DOHH2 (cell line): ENCODE measurements at regions not wholly inside any gene's neighbourhood (a gene's known extent, or its start where the extent isn't known, plus 50 kb on each side); places are given as distances from the start of the nearest gene placed in this dataset.

Source experiments
- H3F3A ChIP-seq: fragments of 200-600 bp; sonication (generic), shearing (Covaris generic); 2 replicates; pipeline ENCODE4 v1.6.0; 2016; ENCODE audit warnings: antibody characterized with exemption, mild to moderate bottlenecking; ENCODE audit not compliant: control insufficient read depth, insufficient read depth
- H3K27ac ChIP-seq: fragments of 200-600 bp; sonication (generic); 2 replicates; pipeline ENCODE4 v1.5.1; 2014; ENCODE audit warnings: low read depth, mild to moderate bottlenecking, low read length, moderate library complexity
- H3K27me3 ChIP-seq: fragments of 200-600 bp; sonication (generic); 2 replicates; pipeline ENCODE4 v1.6.1; 2014; ENCODE audit warnings: mild to moderate bottlenecking, low read length, mixed read lengths; ENCODE audit not compliant: control insufficient read depth
- H3K36me3 ChIP-seq: fragments of 200-600 bp; sonication (generic); 2 replicates; pipeline ENCODE4 v1.6.1; 2014; ENCODE audit warnings: mild to moderate bottlenecking, low read length, moderate library complexity, mixed read lengths; ENCODE audit not compliant: control insufficient read depth
- H3K4me1 ChIP-seq: fragments of 200-600 bp; sonication (generic); 2 replicates; pipeline ENCODE4 v1.6.1; 2014; ENCODE audit warnings: mild to moderate bottlenecking, low read length, mixed read lengths; ENCODE audit not compliant: control insufficient read depth
- H3K4me2 ChIP-seq: fragments of 200-600 bp; sonication (generic); 2 replicates; pipeline ENCODE4 v1.6.0; 2014; ENCODE audit warnings: mild to moderate bottlenecking, low read length, moderate library complexity
- H3K4me3 ChIP-seq: fragments of 200-600 bp; sonication (generic); 2 replicates; pipeline ENCODE4 v1.5.1; 2014; ENCODE audit warnings: mild to moderate bottlenecking, low read length, mixed read lengths
- H3K79me2 ChIP-seq: fragments of 200-600 bp; sonication (generic); 2 replicates; pipeline ENCODE4 v1.6.1; 2014; ENCODE audit warnings: mild to moderate bottlenecking, low read length, mixed read lengths; ENCODE audit not compliant: control insufficient read depth
- H3K9me2 ChIP-seq: fragments of 200-600 bp; sonication (generic); replicated peaks from 2 replicates; pipeline ENCODE4 v1.6.1; 2014; ENCODE audit warnings: mild to moderate bottlenecking, low read length, mixed read lengths; ENCODE audit not compliant: control insufficient read depth
- H3K9me3 ChIP-seq: fragments of 200-600 bp; sonication (generic); 2 replicates; pipeline ENCODE4 v1.6.1; 2014; ENCODE audit warnings: antibody characterized with exemption, low read length, mixed read lengths; ENCODE audit not compliant: control insufficient read depth, insufficient read depth
- H4K20me1 ChIP-seq: fragments of 200-600 bp; sonication (generic); 2 replicates; pipeline ENCODE4 v1.6.0; 2014; ENCODE audit warnings: low read depth, mild to moderate bottlenecking, antibody characterized with exemption, low read length, moderate library complexity; ENCODE audit not compliant: control insufficient read depth, insufficient read depth
- CTCF ChIP-seq: fragments of 200-600 bp; sonication (generic); IDR thresholded peaks from one replicate; pipeline ENCODE4 v1.5.1; 2014; ENCODE audit warnings: antibody characterized with exemption, mild to moderate bottlenecking, low read depth, low read length; ENCODE audit not compliant: poor library complexity, severe bottlenecking
- EZH2phosphoT487 ChIP-seq: fragments of 200-600 bp; sonication (generic); IDR thresholded peaks from 2 replicates; pipeline ENCODE4 v1.6.1; 2017; ENCODE audit warnings: borderline replicate concordance, mild to moderate bottlenecking, antibody characterized with exemption, low read length, moderate library complexity, mixed read lengths

DNA sequence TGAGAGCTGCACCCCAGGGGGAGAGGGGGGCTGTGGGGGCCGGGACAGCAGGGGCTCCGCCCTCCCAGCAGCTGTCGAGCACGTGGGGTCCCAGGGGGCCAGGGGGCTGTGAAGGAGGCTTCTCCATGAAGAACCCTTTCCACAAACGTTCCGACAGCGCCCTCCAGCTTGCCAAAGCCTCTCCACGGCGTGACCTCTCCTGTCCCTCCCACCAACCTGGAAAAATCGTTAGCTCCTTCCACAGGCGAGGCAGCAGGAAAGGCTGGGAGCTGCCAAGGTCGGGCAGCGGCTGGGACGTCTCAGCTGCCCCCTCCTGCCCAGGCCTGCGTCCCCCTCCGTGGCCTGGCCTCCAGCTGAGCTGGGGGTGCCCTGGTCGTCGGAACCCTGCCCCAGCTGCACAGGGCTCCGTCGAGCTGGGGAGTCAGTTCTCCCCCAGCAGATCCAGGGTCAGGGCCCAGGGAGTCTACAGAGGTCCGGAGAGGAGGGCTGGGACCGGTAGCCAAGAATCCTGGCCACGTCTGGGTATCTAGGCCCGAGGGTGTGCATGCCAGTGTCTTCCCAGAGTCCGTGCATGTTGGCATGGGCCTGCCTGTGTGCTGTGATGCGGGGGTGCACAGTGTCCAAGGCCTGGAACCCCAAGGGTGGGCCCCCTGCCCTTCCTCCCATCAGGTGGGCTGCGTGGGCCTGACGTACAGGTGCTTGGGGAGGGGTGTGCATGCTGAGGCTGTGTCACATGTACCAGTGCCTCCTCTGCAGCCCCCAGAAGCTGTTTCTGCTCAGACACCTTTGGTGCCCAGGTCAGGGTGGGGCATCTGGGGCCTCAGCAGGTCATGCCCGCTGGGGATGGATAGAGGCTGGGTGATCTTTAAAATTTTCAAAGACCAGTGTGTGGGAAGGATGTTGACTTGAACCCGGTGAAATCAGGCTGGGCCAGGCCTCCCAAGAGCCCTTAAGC is 66.5 kb downstream of the UNCX start:
- no peaks in the 10 kb centered on the region for H3F3A ChIP-seq
- no peaks in the 10 kb centered on the region for H3K79me2 ChIP-seq
- H3K36me3 ChIP-seq = no peaks in the 10 kb centered on the region
- no peaks in the 10 kb centered on the region for H3K9me2 ChIP-seq
- TF ChIP-seq CTCF (no peak), EZH2phosphoT487 (no peak)
- H3K9me3 ChIP-seq = no peaks in the 10 kb centered on the region
- H3K27me3 ChIP-seq = no peaks in the 10 kb centered on the region
- H3K4me1 ChIP-seq = no peaks in the 10 kb centered on the region
- H3K4me2 ChIP-seq = no peak overlapping the region
- no peak overlapping the region for H3K4me3 ChIP-seq
- no peaks in the 10 kb centered on the region for H4K20me1 ChIP-seq
- H3K27ac ChIP-seq = no peak overlapping the region

DNA sequence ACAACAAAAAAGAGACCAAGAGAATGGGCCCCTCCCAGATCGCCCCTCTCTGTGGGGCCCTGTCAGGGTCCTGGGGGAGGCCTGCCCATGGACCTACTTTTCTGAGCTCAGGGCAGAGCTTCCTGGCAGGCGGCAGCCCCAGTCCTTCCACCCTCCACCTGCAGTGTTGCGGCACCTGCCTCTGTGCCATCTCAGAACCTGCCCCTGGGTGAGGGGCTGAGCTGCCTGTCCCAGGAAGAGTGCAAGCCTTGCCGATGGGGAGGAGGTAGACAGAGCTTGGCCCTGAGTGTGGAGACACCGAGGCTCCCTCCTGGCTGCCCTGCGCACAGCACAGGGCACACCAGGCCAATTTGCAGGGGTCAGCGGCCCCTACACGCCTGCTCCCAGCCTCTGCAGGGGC is 67.5 kb downstream of the UNCX start:
- no peaks in the 10 kb centered on the region for H3K27me3 ChIP-seq
- no peak overlapping the region for H3K4me2 ChIP-seq
- TF ChIP-seq EZH2phosphoT487 = no peak
- TF ChIP-seq CTCF = no peak

DNA sequence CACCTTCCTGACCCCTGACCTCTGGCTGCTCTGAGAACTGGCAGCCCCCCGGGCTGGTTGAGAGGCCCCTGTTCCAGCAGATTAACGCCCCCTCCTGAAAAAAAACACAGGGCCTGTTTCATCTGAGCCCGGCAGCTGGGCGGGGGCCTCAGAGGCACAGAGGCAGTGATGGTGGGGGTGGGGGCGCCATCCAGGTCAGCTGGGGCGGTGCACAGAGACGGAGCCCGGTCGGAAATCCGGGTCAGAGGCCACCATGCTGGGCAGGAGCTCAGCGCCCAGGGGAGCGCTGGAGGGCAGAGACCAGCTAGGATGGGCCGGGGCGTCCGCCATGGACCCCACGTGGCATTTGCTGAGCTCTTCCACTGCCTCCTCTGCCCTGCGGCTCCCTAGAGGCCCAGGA is 68.0 kb downstream of the UNCX start:
- Histone ChIP-seq H3K4me3 (no peak overlapping the region), H3K9me3 (no peaks in the 10 kb centered on the region), H3K27me3 (no peaks in the 10 kb centered on the region), H3K4me1 (no peaks in the 10 kb centered on the region), H3K4me2 (no peak overlapping the region), H3K36me3 (no peaks in the 10 kb centered on the region), H3K9me2 (no peaks in the 10 kb centered on the region), H3F3A (no peaks in the 10 kb centered on the region), H3K27ac (no peak overlapping the region), H3K79me2 (no peaks in the 10 kb centered on the region), H4K20me1 (no peaks in the 10 kb centered on the region)
- TF ChIP-seq CTCF (no peak), EZH2phosphoT487 (no peak)

More for the DNA sequence above, 67.5 kb downstream of the UNCX start:
- Histone ChIP-seq H3K4me3 (no peak overlapping the region), H3K9me2 (no peaks in the 10 kb centered on the region), H3K79me2 (no peaks in the 10 kb centered on the region), H3K36me3 (no peaks in the 10 kb centered on the region), H3F3A (no peaks in the 10 kb centered on the region), H3K27ac (no peak overlapping the region), H3K9me3 (no peaks in the 10 kb centered on the region), H4K20me1 (no peaks in the 10 kb centered on the region), H3K4me1 (no peaks in the 10 kb centered on the region)
